D721Med (cell line): ENCODE measurements at regions not wholly inside any gene's neighbourhood (a gene's known extent, or its start where the extent isn't known, plus 50 kb on each side); places are given as distances from the start of the nearest gene placed in this dataset.
"Not testable (repeated sequence)": the region's sequence is repeated elsewhere in the genome, so short reads cannot be mapped to it uniquely, and the experiment has no call there.

Experiments
- DNase-seq: peaks from one replicate; pipeline ENCODE4 v3.0.0; 2011; ENCODE audit warnings: low spot score; ENCODE audit not compliant: insufficient read length
- FAIRE-seq: peaks from 2 replicates; lab custom pipeline; 2011; peaks lifted over from hg19 to GRCh38; lab: Jason Lieb, UNC

DNA sequence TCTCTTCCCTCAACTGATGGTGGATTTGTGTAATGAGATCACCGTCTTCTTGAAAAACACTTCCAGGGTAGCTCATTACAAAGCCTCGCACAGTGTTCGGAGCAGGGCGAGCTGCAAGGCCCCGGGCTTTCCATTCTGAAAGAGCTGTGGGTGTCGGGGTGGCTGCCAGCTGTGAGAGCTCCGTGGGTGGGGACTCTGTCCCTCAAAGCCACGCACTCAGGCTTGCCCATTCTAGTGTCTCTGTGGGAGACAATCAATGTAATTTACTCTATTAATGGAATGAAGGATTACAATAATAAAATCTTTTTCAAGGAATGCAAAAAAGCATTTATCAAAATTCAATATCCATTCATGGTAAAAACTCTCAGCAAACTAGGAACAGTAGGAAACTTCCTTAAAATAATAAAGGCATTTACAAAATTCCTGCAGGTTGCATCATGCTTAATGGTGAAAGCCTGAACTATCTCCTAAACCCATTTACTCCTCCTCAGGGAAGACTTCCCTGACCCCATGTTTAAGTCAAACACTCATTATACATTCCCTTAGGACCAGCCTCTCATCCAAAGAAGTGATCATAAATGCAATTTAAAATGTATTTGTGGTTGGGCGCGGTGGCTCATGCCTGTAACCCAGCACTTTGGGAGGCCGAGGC is 224.5 kb upstream of the PLGLB1 start:
- not testable (repeated sequence) for DNase-seq, FAIRE-seq

GRCh38 chr2:87252046-87252445 is 230.4 kb upstream of the PLGLB1 start:
- not testable (repeated sequence) for FAIRE-seq, DNase-seq

DNA sequence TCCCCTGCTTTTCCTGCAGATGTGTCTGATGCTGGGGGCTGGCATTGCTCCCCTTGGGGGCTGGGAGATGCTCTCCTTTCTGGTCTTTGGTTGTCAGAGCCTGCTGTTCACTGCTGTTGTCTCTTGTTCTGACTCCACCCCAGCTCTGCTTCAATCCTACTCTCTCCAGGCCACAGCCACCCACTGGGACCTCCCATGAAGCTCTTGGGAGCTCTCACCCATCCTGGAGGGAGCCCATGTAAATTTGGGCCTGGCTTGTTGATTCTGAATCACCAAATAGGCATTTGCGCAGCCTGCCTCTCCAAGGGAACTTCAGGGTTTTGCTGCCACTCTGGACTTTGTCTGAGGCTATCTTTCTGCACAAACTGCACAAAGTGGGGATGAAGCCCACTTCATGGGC is 232.9 kb upstream of the PLGLB1 start:
- not testable (repeated sequence) for DNase-seq, FAIRE-seq

DNA sequence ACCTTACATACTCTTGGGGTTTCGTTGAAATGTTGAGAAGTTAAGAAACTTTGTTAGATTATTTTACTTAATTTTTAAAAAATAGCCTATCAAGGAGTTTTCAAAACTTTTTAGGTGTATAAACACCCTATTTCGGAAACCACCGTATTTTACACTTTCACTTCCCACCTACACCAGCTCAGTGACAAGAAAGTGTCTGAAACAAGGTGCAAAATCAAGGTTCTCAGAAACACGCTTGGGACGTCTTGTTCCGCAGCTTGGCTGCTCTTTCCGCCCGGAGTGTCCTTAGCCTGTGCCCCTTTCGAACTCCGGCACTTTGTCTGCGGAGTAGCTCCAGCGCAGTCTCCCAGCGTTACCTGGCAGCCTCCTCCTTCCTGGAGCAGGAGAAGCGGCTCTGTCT is 233.8 kb upstream of the PLGLB1 start:
- FAIRE-seq, DNase-seq: not testable (repeated sequence)

- DNase-seq, FAIRE-seq: not testable (repeated sequence)
Observed at GRCh38 chr2:87258887-87259286, 237.2 kb upstream of the PLGLB1 start.

DNA sequence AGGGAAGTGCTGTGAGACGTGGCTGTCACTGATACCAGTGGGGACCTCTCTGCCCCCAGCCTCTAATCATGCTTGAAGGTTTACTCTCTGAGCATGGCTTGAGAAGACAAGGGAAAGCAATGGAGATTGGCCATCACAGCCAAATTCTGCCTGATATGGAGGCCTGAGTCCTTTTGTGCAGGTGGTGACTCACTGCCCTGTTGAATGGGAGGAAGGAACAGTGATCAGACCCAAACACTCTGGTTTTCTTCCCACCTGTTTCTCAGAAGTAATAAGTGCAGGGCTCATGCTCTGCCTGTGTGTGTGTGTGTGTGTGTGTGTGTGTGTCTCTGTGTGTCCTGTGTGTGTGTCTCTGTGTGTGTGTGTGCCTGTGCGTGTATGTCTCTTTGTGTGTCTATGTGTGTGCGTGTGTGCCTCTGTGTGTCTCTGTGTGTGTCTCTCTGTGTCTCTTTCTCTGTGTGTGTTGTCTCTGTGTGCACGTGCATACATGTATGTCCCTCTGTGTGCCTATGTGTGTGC is 240.6 kb upstream of the PLGLB1 start:
- not testable (repeated sequence) for DNase-seq, FAIRE-seq

- not testable (repeated sequence) for FAIRE-seq, DNase-seq
Observed at GRCh38 chr2:87263868-87264518, 242.3 kb upstream of the PLGLB1 start.

DNA sequence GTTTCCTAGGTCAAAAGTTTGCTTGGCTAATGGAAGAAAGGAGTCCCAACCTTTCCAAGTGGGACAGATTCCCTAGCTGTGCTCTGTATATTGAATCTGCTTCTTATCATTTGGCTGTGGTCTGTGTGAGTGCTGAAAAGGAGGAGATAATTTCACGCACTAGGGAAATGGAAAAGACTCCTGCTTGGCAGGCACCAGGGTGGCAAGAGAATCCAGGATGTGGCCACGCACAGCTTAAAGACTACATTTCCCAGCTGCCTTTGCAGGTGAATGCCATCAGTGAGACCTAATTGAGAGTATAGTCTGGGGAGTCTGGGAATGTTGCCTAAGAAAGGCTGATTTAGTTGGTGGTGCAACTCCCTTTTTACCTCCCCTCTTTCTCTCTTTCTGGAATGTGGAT is 253.5 kb upstream of the PLGLB1 start:
- not testable (repeated sequence) for FAIRE-seq, DNase-seq

- not testable (repeated sequence) for DNase-seq, FAIRE-seq
Observed at GRCh38 chr2:87275974-87276629, 254.5 kb upstream of the PLGLB1 start.

DNA sequence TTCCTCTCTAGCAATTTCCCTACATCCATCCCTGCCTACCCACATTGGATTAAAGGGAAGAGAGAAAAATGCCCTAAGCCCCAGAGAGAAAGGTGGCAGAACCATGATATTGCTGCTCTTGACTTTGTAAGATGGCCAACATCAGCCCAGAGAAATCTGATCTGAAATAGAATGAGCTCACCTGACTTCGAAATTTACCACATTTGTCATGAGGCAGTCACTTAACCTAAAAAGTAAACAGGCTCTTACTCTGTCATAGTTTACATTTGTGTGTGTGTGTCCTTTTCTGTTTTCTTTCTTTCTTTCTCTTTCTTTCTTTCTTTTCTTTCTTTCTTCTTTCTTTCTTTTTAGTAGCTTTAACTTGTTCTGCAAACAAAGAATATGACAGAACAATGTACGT is 255.0 kb upstream of the PLGLB1 start:
- FAIRE-seq, DNase-seq: not testable (repeated sequence)

DNA sequence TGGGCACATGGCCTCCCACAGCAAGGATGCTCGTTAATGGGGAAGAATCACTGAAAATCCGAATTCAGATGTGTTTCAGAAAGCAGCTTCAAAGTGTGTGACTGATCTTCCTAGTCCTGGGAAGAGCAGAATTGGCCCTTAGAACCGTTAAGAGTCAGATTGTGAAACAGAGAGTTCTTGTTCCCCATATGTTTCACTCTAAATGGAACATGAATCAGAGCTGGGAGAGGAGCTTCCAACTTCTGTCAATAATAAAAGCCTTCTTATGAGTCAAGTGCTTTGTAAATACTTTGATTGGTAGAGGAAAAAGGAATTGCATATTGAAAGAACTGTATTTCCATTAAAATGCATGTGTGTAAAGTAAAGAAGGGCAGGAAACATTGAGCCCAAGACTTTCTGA is 256.1 kb upstream of the PLGLB1 start:
- DNase-seq, FAIRE-seq: not testable (repeated sequence)

GRCh38 chr2:87280596-87281355 is 259.1 kb upstream of the PLGLB1 start:
- not testable (repeated sequence) for FAIRE-seq, DNase-seq

DNA sequence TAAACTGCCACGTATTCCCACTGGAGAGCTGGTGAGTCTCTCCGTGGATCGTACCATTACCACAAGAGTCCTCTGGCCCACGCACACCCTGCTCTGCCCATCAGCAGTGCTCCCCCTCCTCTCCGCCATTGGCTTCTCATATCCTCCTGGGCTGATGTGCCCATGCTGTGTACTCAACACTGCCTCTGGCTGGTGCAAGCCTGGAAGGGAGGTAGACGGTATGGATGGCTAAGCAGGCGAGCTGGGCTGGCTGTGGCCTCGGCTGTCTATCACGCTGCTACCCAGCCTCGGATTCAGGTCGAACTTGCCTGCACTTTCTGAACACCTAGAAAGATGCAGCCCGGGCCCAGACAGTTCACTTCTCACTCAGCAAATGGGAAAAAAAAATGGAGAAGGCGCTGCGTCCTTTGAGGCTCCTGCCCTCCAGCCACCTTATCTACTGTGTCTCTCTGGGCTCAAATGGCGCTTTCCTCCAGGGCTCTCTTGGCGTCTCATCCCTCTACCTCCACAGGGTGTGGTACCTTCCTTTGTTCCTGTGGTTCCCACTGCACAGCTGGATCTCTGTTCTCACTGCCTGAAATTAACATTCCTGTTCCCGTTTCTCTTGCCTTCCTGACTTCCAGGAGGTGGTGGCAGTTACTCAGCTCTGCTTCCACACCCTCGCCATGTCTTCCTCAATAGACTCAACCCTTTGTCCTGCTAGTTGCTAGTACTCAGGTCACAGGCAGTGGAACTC is 262.3 kb upstream of the PLGLB1 start:
- not testable (repeated sequence) for DNase-seq, FAIRE-seq

GRCh38 chr2:87284471-87284772 is 262.8 kb upstream of the PLGLB1 start:
- not testable (repeated sequence) for DNase-seq, FAIRE-seq

DNA sequence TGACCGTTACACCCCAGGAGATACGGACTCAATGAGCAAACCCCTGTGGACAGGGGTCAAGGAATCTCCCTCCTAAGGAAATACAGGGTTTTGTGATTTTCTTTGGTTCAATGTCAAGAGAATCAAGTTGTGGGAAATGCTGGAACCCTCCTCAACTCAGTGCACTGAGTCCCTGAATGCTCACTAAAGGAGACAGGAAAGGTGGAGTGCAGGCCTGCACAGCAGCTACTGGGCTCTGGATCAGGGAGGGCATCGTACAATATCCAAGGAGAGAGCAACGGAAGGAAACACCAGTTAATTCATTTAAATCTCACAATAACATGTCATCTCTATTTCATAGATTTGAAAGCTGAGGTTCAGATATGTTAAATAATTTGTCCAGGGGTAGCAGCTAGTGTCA is 263.5 kb upstream of the PLGLB1 start:
- not testable (repeated sequence) for FAIRE-seq, DNase-seq

DNA sequence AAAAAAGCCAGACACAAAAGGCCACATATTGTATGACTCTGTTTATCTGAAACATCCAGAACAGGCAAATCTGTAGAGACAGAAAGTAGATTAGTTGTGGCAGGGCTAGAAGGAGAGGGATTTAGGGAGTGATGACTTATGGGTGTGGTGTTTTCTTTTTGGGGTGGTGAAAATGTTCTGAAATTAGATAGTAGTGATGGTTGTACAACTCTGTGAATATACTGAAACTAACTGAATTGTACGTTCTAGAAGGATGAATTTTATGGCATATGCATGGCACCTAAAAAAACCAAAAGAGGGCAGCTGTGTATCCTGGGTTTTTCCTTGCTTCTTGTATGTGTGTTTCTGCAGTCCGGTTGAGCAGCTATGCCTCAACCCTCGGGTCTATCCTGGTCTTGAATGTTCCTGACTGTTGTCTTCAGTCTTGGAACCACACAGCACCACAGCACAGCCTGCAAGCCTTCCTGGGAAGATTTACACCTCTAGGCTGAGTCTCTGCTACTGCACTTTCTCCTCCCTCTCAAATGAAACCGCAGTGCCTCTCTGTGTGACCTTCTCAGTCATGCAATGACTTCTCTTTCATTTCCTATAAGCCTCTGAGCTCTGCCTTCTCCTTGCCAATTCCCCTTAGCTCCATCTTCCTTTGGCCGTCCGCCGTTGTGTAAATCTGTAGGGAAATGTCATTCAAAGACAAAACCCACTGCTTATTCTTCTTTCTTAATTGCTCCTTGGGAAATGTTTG is 269.1 kb upstream of the PLGLB1 start:
- not testable (repeated sequence) for FAIRE-seq, DNase-seq

DNA sequence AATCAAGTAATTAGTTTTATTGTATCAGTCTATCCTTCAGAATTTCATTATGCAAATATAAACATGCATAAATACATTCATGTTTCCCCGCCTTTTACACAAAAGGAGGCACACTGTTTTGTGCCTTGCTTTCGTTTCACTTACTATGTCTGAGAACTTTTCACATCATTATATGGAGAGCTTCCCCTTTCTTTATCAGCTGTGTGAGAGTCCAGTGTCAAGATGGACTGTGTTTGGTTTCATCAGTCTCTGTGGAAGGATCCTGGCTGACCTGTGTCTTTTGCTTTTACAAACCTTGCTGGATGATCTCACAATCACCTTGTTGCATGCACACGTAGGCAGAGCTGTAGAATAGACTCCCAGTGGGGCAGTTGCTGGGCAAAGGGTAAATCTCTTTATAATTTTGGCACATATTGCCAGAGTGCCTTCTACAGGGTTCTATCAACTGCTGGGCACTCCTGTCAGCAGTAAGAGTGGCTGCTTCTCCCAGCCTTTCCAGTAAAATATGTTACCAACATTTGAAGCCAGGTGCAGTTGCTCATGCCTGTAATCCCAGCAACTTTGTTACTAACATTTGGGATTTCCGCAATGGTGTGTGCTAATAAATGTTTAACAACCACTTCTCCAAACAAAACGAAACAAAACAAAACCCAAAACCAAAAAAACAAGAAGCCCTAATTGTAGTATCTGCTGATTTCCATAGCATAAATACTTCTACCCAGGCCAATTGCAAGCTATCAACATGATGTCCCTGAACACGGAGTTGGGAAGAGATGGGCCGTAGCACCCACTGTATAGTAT is 270.0 kb upstream of the PLGLB1 start:
- not testable (repeated sequence) for FAIRE-seq, DNase-seq
